Left forelimb (tissue), 1 donor: ENCODE measurements at regions not wholly inside any gene's neighbourhood (a gene's known extent, or its start where the extent isn't known, plus 50 kb on each side); places are given as distances from the start of the nearest gene placed in this dataset.

ENCODE experiments used
- DNase-seq: peaks from one replicate; pipeline ENCODE4 v3.0.0-alpha.2; 2018; ENCODE audit warnings: low spot score

- DNase-seq: no peak
Observed at GRCh38 chr1:55931081-55931940, 648.1 kb downstream of the PLPP3 start.

GRCh38 chr1:55929652-55930051 lies 649.7 kb downstream of the PLPP3 start:
- no peak for DNase-seq

GRCh38 chr1:55928576-55928975 lies 650.8 kb downstream of the PLPP3 start:
- no peak for DNase-seq

GRCh38 chr1:55927702-55928290 lies 651.6 kb downstream of the PLPP3 start:
- no peak for DNase-seq

GRCh38 chr1:55926906-55927471 lies 652.4 kb downstream of the PLPP3 start:
- no peak for DNase-seq

- no peak for DNase-seq
Observed at GRCh38 chr1:55916907-55917306, 662.5 kb downstream of the PLPP3 start.

- no peak for DNase-seq
Observed at GRCh38 chr1:55916481-55916880, 662.9 kb downstream of the PLPP3 start.

GRCh38 chr1:55913565-55913964 lies 665.8 kb downstream of the PLPP3 start:
- DNase-seq: no peak

- DNase-seq: no peak
Observed at GRCh38 chr1:55912438-55912837, 666.9 kb downstream of the PLPP3 start.

GRCh38 chr1:55904541-55904940 lies 674.8 kb downstream of the PLPP3 start:
- DNase-seq: no peak

- DNase-seq: no peak
Observed at GRCh38 chr1:55898181-55898580, 681.2 kb downstream of the PLPP3 start.

- no peak for DNase-seq
Observed at GRCh38 chr1:55896210-55896609, 681.0 kb upstream of the USP24 start.

- no peak for DNase-seq
Observed at GRCh38 chr1:55894521-55894920, 679.4 kb upstream of the USP24 start.

GRCh38 chr1:55893155-55893554 lies 678.0 kb upstream of the USP24 start:
- DNase-seq: no peak

GRCh38 chr1:55888685-55889317 lies 673.6 kb upstream of the USP24 start:
- DNase-seq: no peak

- DNase-seq: no peak
Observed at GRCh38 chr1:55886856-55887712, 671.9 kb upstream of the USP24 start.

- no peak for DNase-seq
Observed at GRCh38 chr1:55885619-55886018, 670.5 kb upstream of the USP24 start.

- no peak for DNase-seq
Observed at GRCh38 chr1:55882931-55883330, 667.8 kb upstream of the USP24 start.

- DNase-seq: no peak
Observed at GRCh38 chr1:55879346-55879745, 664.2 kb upstream of the USP24 start.

- no peak for DNase-seq
Observed at GRCh38 chr1:55877437-55878232, 662.5 kb upstream of the USP24 start.
